SK-N-SH treated with all-trans-retinoic acid at 6 μM for 48 hours (cell line): ENCODE measurements at regions not wholly inside any gene's neighbourhood (a gene's known extent, or its start where the extent isn't known, plus 50 kb on each side); places are given as distances from the start of the nearest gene placed in this dataset.

ENCODE experiments used
- BACH2 ChIP-seq: fragments of 250-450 bp; sonication (Bioruptor Pico); IDR thresholded peaks from 2 replicates; pipeline ENCODE4 v1.9.0; 2021; ENCODE audit warnings: mild to moderate bottlenecking, borderline replicate concordance
- CSDC2 ChIP-seq: fragments of 250-450 bp; sonication (Bioruptor Pico); IDR thresholded peaks from 2 replicates; pipeline ENCODE4 v1.5.0; 2020; ENCODE audit warnings: mild to moderate bottlenecking, moderate library complexity
- PATZ1 ChIP-seq: fragments of 250-450 bp; sonication (Bioruptor Pico); IDR thresholded peaks from 2 replicates; pipeline ENCODE4 v1.8.0; 2020; ENCODE audit warnings: mild to moderate bottlenecking, moderate library complexity, borderline replicate concordance
- RARB ChIP-seq: fragments of 250-450 bp; sonication (Bioruptor Pico); IDR thresholded peaks from 2 replicates; pipeline ENCODE4 v1.8.0; 2021; ENCODE audit warnings: mild to moderate bottlenecking, moderate library complexity
- TCF4 ChIP-seq: fragments of 250-450 bp; sonication (Bioruptor Pico); IDR thresholded peaks from 2 replicates; pipeline ENCODE4 v1.8.0; 2021; ENCODE audit warnings: mild to moderate bottlenecking, moderate library complexity, borderline replicate concordance
- ZFP30 ChIP-seq: fragments of 450-650 bp; formaldehyde crosslinking; IDR thresholded peaks from 2 replicates; pipeline ENCODE4 v1.5.0; 2022; ENCODE audit warnings: mild to moderate bottlenecking, moderate library complexity
- ZNF70 ChIP-seq: fragments of 450-650 bp; formaldehyde crosslinking; IDR thresholded peaks from 2 replicates; pipeline ENCODE4 v1.5.0; 2020; ENCODE audit warnings: mild to moderate bottlenecking, moderate library complexity

- no peak for TF ChIP-seq BACH2 (CRISPR knock-in tag)
- no peak for TF ChIP-seq ZNF70
- no peak for TF ChIP-seq RARB
- TF ChIP-seq CSDC2 (CRISPR knock-in tag) = no peak
- no peak for TF ChIP-seq TCF4
- no peak for TF ChIP-seq PATZ1
- no peak for TF ChIP-seq ZFP30 (CRISPR knock-in tag)
These were observed 147.8 kb upstream of the KLHL29 start for GRCh38 chr2:23237147-23237546.
